ENCODE measurements at regions not wholly inside any gene's neighbourhood (a gene's known extent, or its start where the extent isn't known, plus 50 kb on each side); places are given as distances from the start of the nearest gene placed in this dataset.

GRCh38 chr17:34199454-34199853 lies 55.6 kb upstream of the CCL2 start:
- H3K4me3 ChIP-seq = no peak overlapping the region
- H3K27me3 ChIP-seq = no peaks in the 10 kb centered on the region
- H3K27ac ChIP-seq = no peak overlapping the region
- peaks cover 0 to 16% of the 10 kb centered on the region in 2 donors for H3K9me3 ChIP-seq
- H3K36me3 ChIP-seq = no peaks in the 10 kb centered on the region
- H3K4me1 ChIP-seq = peaks cover 0 to 6% of the 10 kb centered on the region in 2 donors
- DNase-seq (ENCODE audit: low spot score) = no peak
- TF ChIP-seq CTCF (IDR thresholded peaks at IDR 0.05) = no peak

GRCh38 chr17:34199932-34200534 lies 55.1 kb upstream of the CCL2 start:
- Histone ChIP-seq H3K27me3 (no peaks in the 10 kb centered on the region), H3K9me3 (peaks cover 0 to 16% of the 10 kb centered on the region in 2 donors), H3K27ac (no peak overlapping the region), H3K4me3 (no peak overlapping the region), H3K36me3 (no peaks in the 10 kb centered on the region), H3K4me1 (peaks cover 0 to 6% of the 10 kb centered on the region in 2 donors)
- TF ChIP-seq CTCF (IDR thresholded peaks at IDR 0.05) = peak; percentile 100
- DNase-seq (ENCODE audit: low spot score) = peak; percentile 91

- peaks cover 0 to 9% of the 10 kb centered on the region in 2 donors for H3K4me1 ChIP-seq
- no peak for TF ChIP-seq CTCF (IDR thresholded peaks at IDR 0.05)
- H3K9me3 ChIP-seq = peaks cover 0 to 16% of the 10 kb centered on the region in 2 donors
- no peak overlapping the region for H3K4me3 ChIP-seq
- no peak for DNase-seq (ENCODE audit: low spot score)
- no peak overlapping the region for H3K27ac ChIP-seq
- H3K36me3 ChIP-seq = no peaks in the 10 kb centered on the region
- no peaks in the 10 kb centered on the region for H3K27me3 ChIP-seq
Measured at GRCh38 chr17:34201225-34201624, 53.9 kb upstream of the CCL2 start.

GRCh38 chr17:34201767-34202166 lies 53.3 kb upstream of the CCL2 start:
- no peaks in the 10 kb centered on the region for H3K27me3 ChIP-seq
- no peak overlapping the region for H3K4me3 ChIP-seq
- H3K36me3 ChIP-seq = no peaks in the 10 kb centered on the region
- H3K9me3 ChIP-seq = peaks cover 0 to 11% of the 10 kb centered on the region in 2 donors
- no peak overlapping the region for H3K27ac ChIP-seq
- peaks cover 0 to 15% of the 10 kb centered on the region in 2 donors for H3K4me1 ChIP-seq
- DNase-seq (ENCODE audit: low spot score) = no peak
- TF ChIP-seq CTCF (IDR thresholded peaks at IDR 0.05) = no peak

- Histone ChIP-seq H3K4me1 (peaks cover 0 to 19% of the 10 kb centered on the region in 2 donors), H3K9me3 (no peaks in the 10 kb centered on the region), H3K4me3 (no peak overlapping the region), H3K27me3 (no peaks in the 10 kb centered on the region), H3K27ac (no peak overlapping the region), H3K36me3 (no peaks in the 10 kb centered on the region)
- no peak for TF ChIP-seq CTCF (IDR thresholded peaks at IDR 0.05)
- DNase-seq (ENCODE audit: low spot score) = no peak
Measured at GRCh38 chr17:34203018-34203638, 52.0 kb upstream of the CCL2 start.
